CD4-positive, alpha-beta T cell (primary cell): ENCODE measurements at regions not wholly inside any gene's neighbourhood (a gene's known extent, or its start where the extent isn't known, plus 50 kb on each side); places are given as distances from the start of the nearest gene placed in this dataset.

Experiments
- ATAC-seq: fragments of 200-7000 bp; cut with Tn5 transposase; one replicate; pipeline ENCODE4 v1.10.0; 2022; ENCODE audit warnings: mild to moderate bottlenecking; ENCODE audit not compliant: poor library complexity
- CTCF ChIA-PET: fragments of 350-600 bp; sonication (Branson Sonifier 250); formaldehyde crosslinking; loops from one replicate; lab custom pipeline; 2021; ENCODE audit warnings: antibody characterized with exemption, inconsistent platforms; lab: Charles Lee
- POLR2A ChIA-PET: fragments of 350-600 bp; sonication (Branson Sonifier 250); formaldehyde crosslinking; loops from one replicate; lab custom pipeline; 2021; ENCODE audit warnings: antibody characterized with exemption, inconsistent platforms; lab: Charles Lee
- DNase-seq, 14 experiments: peaks; one replicate each; pipeline ENCODE4 v3.0.0-alpha.2; 2013 to 2020; ENCODE audit warnings: mixed read lengths in 2 of 14
- H3K27ac ChIP-seq, 2 donors: one replicate each; pipeline versions ENCODE4 v1.5.1 to v1.7.0; 2013; ENCODE audit warnings: low read length in 2 of 2, low read depth in 1 of 2, mild to moderate bottlenecking in 1 of 2
- H3K27me3 ChIP-seq, 2 experiments: 1 replicate in 1 of 2; 2 replicates in 1 of 2; pipeline versions ENCODE4 v1.6.1 to v1.7.0; 2013; ENCODE audit warnings: low read length in 2 of 2, control low read depth in 1 of 2, mild to moderate bottlenecking in 1 of 2, moderate library complexity in 1 of 2; ENCODE audit not compliant: insufficient read depth in 2 of 2, control insufficient read depth in 1 of 2
- H3K36me3 ChIP-seq: one replicate; pipeline ENCODE4 v1.6.1; 2013; ENCODE audit warnings: low read length, control low read depth; ENCODE audit not compliant: insufficient read depth
- H3K4me1 ChIP-seq: one replicate; pipeline ENCODE4 v1.6.1; 2013; ENCODE audit warnings: low read length, control low read depth; ENCODE audit not compliant: insufficient read depth
- H3K4me3 ChIP-seq: one replicate; pipeline ENCODE4 v1.5.1; 2013; ENCODE audit warnings: mild to moderate bottlenecking, low read length, moderate library complexity
- H3K9me3 ChIP-seq, 2 experiments: 1 replicate in 1 of 2; 2 replicates in 1 of 2; pipeline versions ENCODE4 v1.6.1 to v1.7.0; 2013; ENCODE audit warnings: low read length in 2 of 2, mild to moderate bottlenecking in 2 of 2, control low read depth in 1 of 2, moderate library complexity in 1 of 2; ENCODE audit not compliant: control insufficient read depth in 1 of 2, insufficient read depth in 1 of 2
- H3K27ac Mint-ChIP-seq: one replicate; pipeline ENCODE4 v1.8.0; 2020; ENCODE audit warnings: mixed read lengths
- H3K27me3 Mint-ChIP-seq: one replicate; pipeline ENCODE4 v1.8.0; 2021; ENCODE audit warnings: mixed read lengths
- H3K36me3 Mint-ChIP-seq: one replicate; pipeline ENCODE4 v1.8.0; 2021; ENCODE audit warnings: low read depth, mixed read lengths
- H3K4me1 Mint-ChIP-seq: one replicate; pipeline ENCODE4 v1.8.0; 2021; ENCODE audit warnings: low read depth, mixed read lengths
- H3K4me3 Mint-ChIP-seq: one replicate; pipeline ENCODE4 v1.8.0; 2020; ENCODE audit warnings: mild to moderate bottlenecking, mixed read lengths
- H3K9me3 Mint-ChIP-seq: one replicate; pipeline ENCODE4 v1.8.0; 2020; ENCODE audit warnings: mixed read lengths
- intact Hi-C, 2 experiments: fragments of 100-400 bp; cut with DNase I in 1 of 2; cut with micrococcal nuclease in 1 of 2; formaldehyde crosslinking; loops; one replicate each; pipeline versions ENCODE4 v1.15.1 to v1.9.0; 2023 to 2025; cut with DNase I, micrococcal nuclease
- TF ChIP-seq, protein P1 (sequence below): fragments of 200-600 bp; IDR thresholded peaks from one replicate; pipeline ENCODE4 v1.8.0; 2022; ENCODE audit warnings: antibody characterized with exemption, mild to moderate bottlenecking

DNA sequence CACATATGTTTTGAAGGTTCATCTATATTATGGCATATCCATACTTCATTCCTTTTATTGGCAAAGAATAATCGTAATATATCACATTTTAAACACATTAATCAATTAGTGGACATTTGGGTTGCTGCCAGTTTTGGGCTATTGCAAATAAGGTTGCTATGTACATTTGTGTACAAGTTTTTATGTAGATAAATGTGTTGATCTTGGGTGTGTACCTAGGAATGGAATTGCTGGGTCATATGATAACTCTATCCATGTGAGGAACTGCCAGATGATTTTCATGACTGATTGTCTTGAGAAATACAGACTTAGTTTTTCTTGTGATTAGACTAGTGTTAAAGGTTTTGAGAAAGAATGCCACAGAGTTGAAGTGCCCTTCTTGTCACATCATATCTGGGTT, 99.2 kb upstream of the RAB40AL start:
- TF ChIP-seq, protein P1, sequence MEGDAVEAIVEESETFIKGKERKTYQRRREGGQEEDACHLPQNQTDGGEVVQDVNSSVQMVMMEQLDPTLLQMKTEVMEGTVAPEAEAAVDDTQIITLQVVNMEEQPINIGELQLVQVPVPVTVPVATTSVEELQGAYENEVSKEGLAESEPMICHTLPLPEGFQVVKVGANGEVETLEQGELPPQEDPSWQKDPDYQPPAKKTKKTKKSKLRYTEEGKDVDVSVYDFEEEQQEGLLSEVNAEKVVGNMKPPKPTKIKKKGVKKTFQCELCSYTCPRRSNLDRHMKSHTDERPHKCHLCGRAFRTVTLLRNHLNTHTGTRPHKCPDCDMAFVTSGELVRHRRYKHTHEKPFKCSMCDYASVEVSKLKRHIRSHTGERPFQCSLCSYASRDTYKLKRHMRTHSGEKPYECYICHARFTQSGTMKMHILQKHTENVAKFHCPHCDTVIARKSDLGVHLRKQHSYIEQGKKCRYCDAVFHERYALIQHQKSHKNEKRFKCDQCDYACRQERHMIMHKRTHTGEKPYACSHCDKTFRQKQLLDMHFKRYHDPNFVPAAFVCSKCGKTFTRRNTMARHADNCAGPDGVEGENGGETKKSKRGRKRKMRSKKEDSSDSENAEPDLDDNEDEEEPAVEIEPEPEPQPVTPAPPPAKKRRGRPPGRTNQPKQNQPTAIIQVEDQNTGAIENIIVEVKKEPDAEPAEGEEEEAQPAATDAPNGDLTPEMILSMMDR = no peak
- ATAC-seq (no peak), DNase-seq (no peak)
- Mint-ChIP-seq H3K4me1 (no peaks in the 10 kb centered on the region), H3K27ac (no peak overlapping the region), H3K4me3 (no peak overlapping the region), H3K36me3 (peaks cover 6% of the 10 kb centered on the region), H3K9me3 (no peaks in the 10 kb centered on the region), H3K27me3 (no peaks in the 10 kb centered on the region)
- Histone ChIP-seq H3K27ac (no peak overlapping the region), H3K27me3 (no peaks in the 10 kb centered on the region), H3K4me3 (no peak overlapping the region), H3K4me1 (no peaks in the 10 kb centered on the region), H3K9me3 (no peaks in the 10 kb centered on the region), H3K36me3 (no peaks in the 10 kb centered on the region)
- intact Hi-C loops = no loop called here
- ChIA-PET CTCF (no interaction called here), POLR2A (no interaction called here)

DNA sequence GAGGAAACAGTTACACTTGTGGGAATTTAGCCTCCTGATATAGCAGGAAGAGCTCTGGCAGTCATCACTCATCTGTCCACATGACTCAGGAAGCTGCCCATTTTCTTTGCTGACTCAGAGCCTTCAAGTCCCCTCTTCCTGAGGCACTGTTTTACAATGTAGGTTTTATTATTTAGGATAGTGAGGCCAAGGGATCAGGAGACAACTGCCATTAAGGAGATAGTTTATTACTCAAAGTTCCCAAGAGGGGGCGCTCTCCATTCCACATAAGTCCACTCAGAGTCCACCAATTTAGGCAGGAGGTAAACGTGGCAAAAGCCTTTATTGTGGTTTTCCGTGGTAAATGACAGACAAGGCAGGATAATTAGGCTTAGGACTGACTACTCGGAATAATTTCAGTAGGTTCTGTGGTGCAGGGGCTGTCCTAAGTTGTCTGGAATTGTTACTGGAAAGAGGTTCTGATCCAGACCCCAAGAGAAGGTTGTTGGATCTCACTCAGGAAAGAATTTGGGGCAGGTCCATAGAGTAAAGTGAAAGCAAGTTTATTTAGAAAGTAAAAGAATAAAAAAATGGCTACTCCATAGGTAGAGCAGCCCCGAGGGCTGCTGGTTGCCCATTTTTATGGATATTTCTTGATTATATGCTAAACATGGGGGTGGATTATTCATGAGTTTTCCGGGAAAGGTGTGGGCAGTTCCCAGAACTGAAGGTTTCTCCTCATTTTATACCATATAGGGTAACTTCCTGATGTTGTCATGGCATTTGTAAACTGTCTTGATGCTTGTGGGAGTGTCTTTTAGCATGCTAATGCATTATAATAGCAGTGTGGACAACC, 96.0 kb upstream of the RAB40AL start:
- POLR2A ChIA-PET = no interaction called here
- Mint-ChIP-seq H3K9me3 (no peaks in the 10 kb centered on the region), H3K4me3 (no peak overlapping the region), H3K36me3 (no peaks in the 10 kb centered on the region), H3K4me1 (no peaks in the 10 kb centered on the region), H3K27me3 (no peaks in the 10 kb centered on the region), H3K27ac (no peak overlapping the region)
- DNase-seq (peak in 2 of 14 experiments; percentile 2 to 6), ATAC-seq (no peak)
- intact Hi-C loops = no loop called here
- Histone ChIP-seq H3K4me1 (no peaks in the 10 kb centered on the region), H3K4me3 (no peak overlapping the region), H3K36me3 (no peaks in the 10 kb centered on the region), H3K9me3 (no peaks in the 10 kb centered on the region), H3K27ac (no peak overlapping the region), H3K27me3 (no peaks in the 10 kb centered on the region)
- TF ChIP-seq, protein P1 = no peak
- CTCF ChIA-PET = no interaction called here

DNA sequence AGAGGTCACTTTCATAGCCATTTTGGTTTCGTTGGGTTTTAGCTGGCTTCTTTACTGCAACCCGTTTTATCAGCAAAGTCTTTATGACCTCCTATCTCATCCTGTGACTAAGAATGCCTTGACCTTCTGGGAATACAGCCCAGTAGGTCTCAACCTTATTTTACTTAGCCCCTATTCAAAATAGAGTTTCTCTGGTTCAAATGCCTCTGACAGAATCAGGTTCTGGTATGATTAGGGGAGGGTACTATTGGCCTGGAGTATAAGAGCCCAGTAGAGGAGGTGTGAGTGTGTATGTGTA, 95.4 kb upstream of the RAB40AL start:
- Histone ChIP-seq H3K9me3 (no peaks in the 10 kb centered on the region), H3K36me3 (no peaks in the 10 kb centered on the region), H3K4me1 (no peaks in the 10 kb centered on the region), H3K4me3 (no peak overlapping the region), H3K27me3 (no peaks in the 10 kb centered on the region), H3K27ac (no peak overlapping the region)
- Mint-ChIP-seq H3K9me3 (no peaks in the 10 kb centered on the region), H3K27ac (no peak overlapping the region), H3K4me1 (no peaks in the 10 kb centered on the region), H3K36me3 (no peaks in the 10 kb centered on the region), H3K4me3 (no peak overlapping the region), H3K27me3 (no peaks in the 10 kb centered on the region)
- ATAC-seq = no peak
- ChIA-PET POLR2A (no interaction called here), CTCF (no interaction called here)
- DNase-seq = no peak
- TF ChIP-seq, protein P1 = no peak
- intact Hi-C loops = no loop called here
